Right lobe of liver (tissue), 6 donors: ENCODE measurements at regions not wholly inside any gene's neighbourhood (a gene's known extent, or its start where the extent isn't known, plus 50 kb on each side); places are given as distances from the start of the nearest gene placed in this dataset.

Source experiments
- ATAC-seq, 4 donors: fragments of 200-7000 bp; cut with Tn5 transposase; one replicate each; pipeline ENCODE4 v1.9.1; 2020; ENCODE audit warnings: mild to moderate bottlenecking in 4 of 4, moderate library complexity in 4 of 4
- DNase-seq, 3 donors: peaks; one replicate each; pipeline ENCODE4 v3.0.0-alpha.2; 2020
- H3K27ac ChIP-seq, 3 donors: fragments of 200-600 bp; one replicate each; pipeline ENCODE4 v1.8.0; 2022
- H3K27me3 ChIP-seq, 2 donors: fragments of 200-600 bp; one replicate each; pipeline ENCODE4 v1.8.0; 2022
- H3K36me3 ChIP-seq, 4 donors: fragments of 200-600 bp; sonication (generic) in 1 of 4; one replicate each; pipeline versions ENCODE4 v1.5.1 to v1.8.0; 2017 to 2022; ENCODE audit warnings: control low read depth in 1 of 4
- H3K4me1 ChIP-seq, 4 donors: fragments of 200-600 bp; sonication (generic) in 1 of 4; one replicate each; pipeline versions ENCODE4 v1.5.1 to v1.8.0; 2017 to 2022; ENCODE audit warnings: control low read depth in 1 of 4
- H3K4me3 ChIP-seq, 3 donors: fragments of 200-600 bp; one replicate each; pipeline ENCODE4 v1.8.0; 2022
- H3K9me3 ChIP-seq, 4 donors: fragments of 200-600 bp; sonication (generic) in 1 of 4; one replicate each; pipeline versions ENCODE4 v1.5.1 to v1.8.0; 2017 to 2022; ENCODE audit warnings: control low read depth in 1 of 4
- CTCF ChIP-seq, 4 donors: fragments of 200-600 bp in 3 of 4; fragments of 450-650 bp in 1 of 4; IDR thresholded peaks; one replicate each; pipeline versions ENCODE4 v1.5.1 to v1.8.0; 2016 to 2022; ENCODE audit warnings: antibody characterized with exemption in 4 of 4, mild to moderate bottlenecking in 2 of 4
- POLR2A ChIP-seq: fragments of 450-650 bp; IDR thresholded peaks from one replicate; pipeline ENCODE4 v1.6.1; 2017; ENCODE audit warnings: antibody characterized with exemption, mild to moderate bottlenecking
- WGBS: methylation state at CpG from one replicate; pipeline ENCODE4 v1.1.6; 2018; ENCODE audit warnings: low coverage, low lambda C conversion rate; ENCODE audit not compliant: insufficient coverage; ENCODE audit errors: missing lambda C conversion rate; 5-methylcytosine and 5-hydroxymethylcytosine counted together
- intact Hi-C, 2 donors: fragments of 100-400 bp; cut with DNase I; formaldehyde crosslinking; loops; one replicate each; pipeline versions ENCODE4 v1.11.2 to v1.14.1; 2022
- donor health status: DM: no; HTN: yes; CAD: no.
- donor health status: DM: no; HTN: no; CAD: no.
- donor health status: DM: no; HTN: no; CAD: no.
- donor health status: DM: no; HTN: yes; CAD: no.
- donor health status: DM: no; HTN: yes; CAD: no.

GRCh38 chr15:96732704-96733103 lies 402.2 kb downstream of the NR2F2 start:
- no peaks in the 10 kb centered on the region for H3K9me3 ChIP-seq
- no peak for TF ChIP-seq CTCF (IDR thresholded peaks at IDR 0.05)
- no peak for TF ChIP-seq POLR2A
- no peaks in the 10 kb centered on the region for H3K27me3 ChIP-seq
- H3K27ac ChIP-seq = no peak overlapping the region
- H3K36me3 ChIP-seq = no peaks in the 10 kb centered on the region
- peaks cover 0 to 15% (median 0%) of the 10 kb centered on the region in 4 donors for H3K4me1 ChIP-seq
- intact Hi-C loops = no loop called here
- WGBS = 36% methylated on average over 5 of the region's 5 CpGs
- ATAC-seq (peak in 3 of 4 donors; percentile 52 to 74 (median 58)), DNase-seq (peak in 1 of 3 donors; percentile 55)
- no peak overlapping the region for H3K4me3 ChIP-seq

- H3K4me1 ChIP-seq = peaks cover 0 to 15% (median 0%) of the 10 kb centered on the region in 4 donors
- H3K9me3 ChIP-seq = no peaks in the 10 kb centered on the region
- no peak overlapping the region for H3K4me3 ChIP-seq
- 55% methylated on average over 4 of the region's 4 CpGs for WGBS
- DNase-seq (no peak), ATAC-seq (peak in 3 of 4 donors; percentile 19 to 32 (median 28))
- H3K27me3 ChIP-seq = no peaks in the 10 kb centered on the region
- TF ChIP-seq CTCF (IDR thresholded peaks at IDR 0.05) = no peak
- TF ChIP-seq POLR2A = no peak
- no peaks in the 10 kb centered on the region for H3K36me3 ChIP-seq
- intact Hi-C loops = no loop called here
- no peak overlapping the region for H3K27ac ChIP-seq
These were observed 403.2 kb downstream of the NR2F2 start for GRCh38 chr15:96733721-96734120.

- Histone ChIP-seq H3K27me3 (no peaks in the 10 kb centered on the region), H3K27ac (no peak overlapping the region), H3K4me1 (peaks cover 0 to 15% (median 0%) of the 10 kb centered on the region in 4 donors), H3K9me3 (no peaks in the 10 kb centered on the region), H3K4me3 (no peak overlapping the region), H3K36me3 (no peaks in the 10 kb centered on the region)
- intact Hi-C loops = no loop called here
- 80% methylated on average over 2 of the region's 2 CpGs for WGBS
- ATAC-seq (no peak), DNase-seq (no peak)
- TF ChIP-seq CTCF (IDR thresholded peaks at IDR 0.05) = no peak
- TF ChIP-seq POLR2A = no peak
These were observed 405.2 kb downstream of the NR2F2 start for GRCh38 chr15:96735632-96736240.

GRCh38 chr15:96736384-96736783 lies 405.9 kb downstream of the NR2F2 start:
- DNase-seq (no peak), ATAC-seq (no peak)
- TF ChIP-seq CTCF (IDR thresholded peaks at IDR 0.05) = no peak
- TF ChIP-seq POLR2A = no peak
- Histone ChIP-seq H3K4me1 (peaks cover 0 to 15% (median 0%) of the 10 kb centered on the region in 4 donors), H3K4me3 (no peak overlapping the region), H3K36me3 (no peaks in the 10 kb centered on the region), H3K9me3 (no peaks in the 10 kb centered on the region), H3K27me3 (no peaks in the 10 kb centered on the region), H3K27ac (no peak overlapping the region)
- intact Hi-C loops = no loop called here
- 66% methylated on average over 2 of the region's 2 CpGs for WGBS
